ENCODE measurements at regions not wholly inside any gene's neighbourhood (a gene's known extent, or its start where the extent isn't known, plus 50 kb on each side); places are given as distances from the start of the nearest gene placed in this dataset.

- no peak for TF ChIP-seq GATA3 (IDR thresholded peaks at IDR 0.05; ENCODE audit: low read depth, low read length)
- TF ChIP-seq GATA2 (IDR thresholded peaks at IDR 0.05; ENCODE audit: low read depth, low read length) = no peak
Observed at GRCh38 chr6:56383160-56383559, 135.8 kb upstream of the COL21A1 start.
